ENCODE measurements at regions not wholly inside any gene's neighbourhood (a gene's known extent, or its start where the extent isn't known, plus 50 kb on each side); places are given as distances from the start of the nearest gene placed in this dataset.

DNA sequence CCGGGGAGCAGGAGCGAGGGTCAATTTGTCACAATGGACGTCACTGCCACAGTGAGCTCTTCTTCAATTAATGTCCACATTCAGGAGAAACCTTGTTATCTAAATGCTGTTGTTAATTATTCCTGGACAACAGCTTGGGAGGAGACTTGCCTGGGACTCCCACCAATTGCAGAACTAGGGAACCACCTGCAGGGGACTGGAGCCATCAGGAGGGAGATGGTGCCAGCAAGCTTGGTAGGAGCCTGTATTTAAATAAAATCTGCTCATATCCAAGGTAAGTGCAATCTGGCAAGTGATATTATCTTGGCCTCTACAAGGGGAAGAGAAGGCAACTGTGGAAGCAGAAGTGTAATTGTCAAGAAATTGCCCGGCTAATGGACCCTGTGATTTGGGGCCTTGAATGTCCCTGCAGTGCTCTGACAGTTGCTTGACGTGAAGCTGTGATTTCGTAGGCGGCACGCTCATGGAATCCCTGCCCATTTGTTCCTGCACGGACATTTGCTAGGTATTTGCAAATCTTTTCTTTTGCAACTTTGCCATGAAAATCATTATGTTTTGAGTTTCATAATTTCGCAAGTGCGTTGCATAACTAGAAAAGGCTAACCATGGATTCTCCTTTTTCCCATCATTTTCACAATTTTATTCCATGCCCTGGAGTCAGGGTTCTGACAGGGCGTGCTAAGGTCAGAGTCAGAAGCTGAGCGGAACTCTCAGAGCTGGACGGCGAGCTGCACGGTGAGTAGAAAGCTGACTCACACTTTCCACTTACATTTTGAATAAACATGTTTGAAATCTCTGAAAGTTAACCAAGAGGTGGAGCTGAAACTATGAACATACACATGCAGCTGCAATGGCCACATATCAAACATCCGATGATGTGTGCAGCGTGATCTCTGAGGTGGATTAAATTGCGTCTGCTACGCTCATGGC is 84.9 kb upstream of the TCERG1L start:
- TF ChIP-seq CTCF (IDR thresholded peaks at IDR 0.05; ENCODE audit: low read length) = no peak
- TF ChIP-seq EZH2phosphoT487 (IDR thresholded peaks at IDR 0.05; ENCODE audit: low read length) = no peak

All from MM.1S (cell line).